NCI-H2107 (cell line): ENCODE measurements at regions not wholly inside any gene's neighbourhood (a gene's known extent, or its start where the extent isn't known, plus 50 kb on each side); places are given as distances from the start of the nearest gene placed in this dataset.
"Not testable (repeated sequence)": the region's sequence is repeated elsewhere in the genome, so short reads cannot be mapped to it uniquely, and the experiment has no call there.

Experiments used
- DNase-seq: peaks from one replicate; lab custom pipeline; 2025; lab: John Stamatoyannopoulos, UW

- no peak for DNase-seq
These were observed 121.2 kb upstream of the HES1 start for GRCh38 chr3:194014756-194015155.

DNA sequence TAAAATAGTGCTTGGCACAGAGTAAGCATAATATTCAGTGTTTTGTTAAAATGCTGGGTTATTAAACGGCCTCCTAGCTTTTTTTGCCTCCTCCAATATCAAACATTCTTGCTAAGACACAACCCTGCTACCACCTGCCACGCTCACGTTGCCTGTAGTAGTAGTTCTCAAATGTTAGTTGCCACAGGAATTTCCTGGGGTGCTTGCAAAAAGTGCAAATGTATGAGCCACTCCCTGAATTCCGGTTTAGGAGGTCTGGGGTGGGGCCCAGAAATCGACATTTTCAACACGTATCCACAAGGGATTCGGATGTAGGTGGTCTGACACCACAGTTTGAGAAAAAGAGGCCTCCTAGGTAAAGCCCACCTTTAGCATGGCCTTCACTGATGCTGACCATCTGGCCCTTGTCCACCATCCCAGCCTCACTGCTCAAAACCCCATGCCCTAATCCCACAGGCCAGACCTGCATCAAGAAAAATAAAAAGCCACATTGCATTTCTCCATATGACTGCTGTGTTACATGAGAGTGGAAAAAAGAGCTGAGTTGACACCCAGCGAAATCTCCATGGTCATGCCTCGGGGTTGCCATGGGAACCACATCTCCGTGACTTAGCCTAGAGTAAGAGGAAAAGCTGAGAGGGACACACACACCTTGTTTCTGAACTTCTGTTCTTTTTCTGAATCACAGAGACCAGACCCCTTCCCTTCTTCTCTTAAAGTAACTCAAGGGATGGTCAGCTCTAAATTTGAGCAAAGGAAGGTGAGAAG is 116.4 kb upstream of the HES1 start:
- DNase-seq: no peak

DNA sequence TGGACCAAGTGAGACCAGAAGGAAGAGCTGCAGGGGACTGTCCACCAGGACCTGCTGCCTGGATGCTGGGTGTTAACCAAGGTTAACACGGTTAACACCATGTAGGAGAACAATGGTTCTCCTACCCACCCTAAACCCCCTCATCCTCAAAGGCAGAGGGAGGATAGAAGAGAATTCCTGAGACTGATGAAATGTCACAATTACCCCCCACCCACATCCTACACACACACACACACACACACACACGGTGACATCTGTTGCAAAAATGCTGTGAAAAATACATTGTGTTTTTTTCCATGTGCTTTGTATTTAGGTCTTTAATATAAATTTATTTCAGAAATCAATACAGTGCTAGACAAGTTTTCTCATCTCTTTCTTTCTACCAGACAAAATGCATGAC is 113.9 kb upstream of the HES1 start:
- DNase-seq: no peak

GRCh38 chr3:194022816-194023215 is 113.1 kb upstream of the HES1 start:
- no peak for DNase-seq

DNA sequence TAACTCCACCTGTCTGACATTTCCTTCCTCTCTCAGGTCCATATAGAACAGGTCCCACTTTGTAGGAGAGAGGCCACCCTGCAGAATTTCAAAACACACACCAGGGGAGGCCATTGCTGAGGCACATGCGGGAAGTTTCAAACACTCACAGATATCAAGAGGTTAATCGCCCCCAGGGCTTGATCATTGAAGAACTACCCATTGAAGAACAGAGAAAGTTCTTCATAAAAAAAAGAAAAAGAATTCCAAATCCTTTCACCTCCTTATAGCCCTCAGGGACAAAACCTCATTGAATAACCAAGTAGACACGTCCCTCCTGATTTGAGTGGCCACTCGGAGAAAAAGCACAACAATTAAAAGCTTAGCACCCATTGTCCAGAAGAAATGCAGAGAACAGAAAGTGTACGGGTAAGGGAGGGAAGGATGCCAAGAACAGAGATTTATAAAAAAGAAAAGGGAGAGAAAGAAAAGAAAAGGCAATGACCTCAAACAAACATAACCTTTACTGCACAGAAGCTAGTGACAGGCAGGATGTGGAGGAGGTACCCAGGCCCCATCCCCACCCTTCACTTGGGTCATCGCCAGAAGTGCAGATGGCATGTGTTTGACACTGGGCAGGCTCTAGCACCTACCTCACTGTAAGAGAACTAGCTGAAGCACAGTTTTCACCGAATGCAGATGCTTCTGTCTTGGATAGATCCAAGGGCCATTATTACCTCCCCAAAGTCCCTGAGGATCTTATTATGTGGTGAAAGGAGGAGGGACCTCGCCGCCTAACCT is 112.3 kb upstream of the HES1 start:
- no peak for DNase-seq

DNA sequence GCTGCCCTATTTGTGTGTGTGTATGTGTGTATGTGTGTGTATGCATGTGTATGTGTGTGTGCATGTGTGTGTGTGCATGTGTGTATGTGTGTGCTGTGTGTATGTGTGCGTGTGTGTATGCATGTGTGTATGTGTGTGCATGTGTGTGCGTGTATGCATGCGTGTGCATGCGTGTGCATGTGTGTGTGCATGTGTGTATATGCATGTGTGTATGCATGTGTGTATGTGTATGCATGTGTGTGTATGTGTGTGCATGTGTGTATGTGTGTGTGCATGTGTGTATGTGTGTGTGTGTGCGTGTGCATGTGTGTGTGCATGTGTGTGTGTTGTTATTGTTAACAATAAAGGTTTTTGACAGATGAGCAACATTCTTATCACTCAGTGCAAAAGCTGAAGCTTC is 110.8 kb upstream of the HES1 start:
- no peak for DNase-seq

- DNase-seq: no peak
These were observed 110.0 kb upstream of the HES1 start for GRCh38 chr3:194025951-194026350.

DNA sequence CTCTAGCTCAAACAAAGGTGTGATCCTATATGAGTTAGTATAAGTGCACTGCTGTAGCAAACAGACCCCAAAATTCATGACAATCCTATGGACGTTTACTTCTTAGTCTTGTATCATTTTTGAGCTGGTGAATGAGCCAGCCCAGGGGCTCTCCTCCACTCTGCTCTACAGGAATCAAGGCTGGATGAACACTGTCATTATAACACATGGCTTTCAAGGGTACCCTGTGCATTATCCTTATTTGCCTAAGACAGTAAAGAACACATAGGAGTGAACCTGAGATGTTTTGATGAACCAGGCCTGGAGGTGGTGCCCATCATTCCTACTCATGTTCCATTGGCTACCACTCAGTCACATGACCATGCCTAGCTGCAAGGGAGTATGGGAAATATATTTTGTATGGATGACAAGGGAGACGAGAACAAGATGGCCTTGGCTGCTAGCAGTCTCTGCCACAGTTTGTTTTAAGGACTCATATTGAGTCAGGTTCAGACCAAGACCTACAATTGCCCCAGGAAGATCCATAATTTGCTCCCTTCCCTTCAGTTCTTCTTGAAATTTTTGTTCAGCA is 107.4 kb upstream of the HES1 start:
- no peak for DNase-seq

GRCh38 chr3:194029846-194030245 is 106.1 kb upstream of the HES1 start:
- no peak for DNase-seq

DNA sequence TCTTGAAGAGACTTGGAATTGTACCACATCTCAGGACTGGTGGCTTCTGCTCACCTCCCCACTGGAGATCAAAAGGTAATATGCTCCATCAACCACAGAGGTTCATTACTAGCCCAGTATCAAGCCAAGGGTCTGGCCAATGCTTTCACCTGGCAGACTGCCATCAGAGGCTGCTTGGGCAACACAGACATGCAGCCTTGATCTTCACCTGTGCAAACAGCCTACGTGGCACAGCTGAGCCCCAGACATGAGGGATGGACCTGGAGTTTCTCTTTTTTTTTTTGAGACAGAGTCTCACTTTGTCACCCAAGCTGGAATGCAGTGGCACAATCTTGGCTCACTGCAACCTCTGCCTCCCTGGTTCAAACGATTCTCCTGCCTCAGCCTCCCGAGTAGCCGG is 105.6 kb upstream of the HES1 start:
- DNase-seq: no peak

DNA sequence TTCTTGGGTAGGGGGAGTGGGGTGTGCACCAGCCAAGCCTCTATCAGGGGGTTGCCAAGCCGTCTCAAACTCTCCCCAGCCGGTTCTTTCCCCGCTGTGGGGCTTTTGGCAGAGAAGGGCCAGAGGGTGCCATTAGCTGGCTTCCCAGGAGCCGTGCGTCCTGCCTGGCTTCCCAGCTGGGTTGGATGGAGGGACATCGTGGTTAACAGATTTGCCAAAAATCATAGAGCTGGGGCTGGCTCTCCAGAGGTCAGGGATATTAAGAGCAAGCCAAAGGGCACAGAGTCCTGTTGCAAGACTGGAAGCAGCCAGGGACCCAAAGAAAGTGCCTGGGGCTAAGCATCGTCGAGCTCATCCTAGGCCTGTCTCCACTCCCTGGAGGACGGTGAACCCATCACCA is 104.6 kb upstream of the HES1 start:
- no peak for DNase-seq

DNA sequence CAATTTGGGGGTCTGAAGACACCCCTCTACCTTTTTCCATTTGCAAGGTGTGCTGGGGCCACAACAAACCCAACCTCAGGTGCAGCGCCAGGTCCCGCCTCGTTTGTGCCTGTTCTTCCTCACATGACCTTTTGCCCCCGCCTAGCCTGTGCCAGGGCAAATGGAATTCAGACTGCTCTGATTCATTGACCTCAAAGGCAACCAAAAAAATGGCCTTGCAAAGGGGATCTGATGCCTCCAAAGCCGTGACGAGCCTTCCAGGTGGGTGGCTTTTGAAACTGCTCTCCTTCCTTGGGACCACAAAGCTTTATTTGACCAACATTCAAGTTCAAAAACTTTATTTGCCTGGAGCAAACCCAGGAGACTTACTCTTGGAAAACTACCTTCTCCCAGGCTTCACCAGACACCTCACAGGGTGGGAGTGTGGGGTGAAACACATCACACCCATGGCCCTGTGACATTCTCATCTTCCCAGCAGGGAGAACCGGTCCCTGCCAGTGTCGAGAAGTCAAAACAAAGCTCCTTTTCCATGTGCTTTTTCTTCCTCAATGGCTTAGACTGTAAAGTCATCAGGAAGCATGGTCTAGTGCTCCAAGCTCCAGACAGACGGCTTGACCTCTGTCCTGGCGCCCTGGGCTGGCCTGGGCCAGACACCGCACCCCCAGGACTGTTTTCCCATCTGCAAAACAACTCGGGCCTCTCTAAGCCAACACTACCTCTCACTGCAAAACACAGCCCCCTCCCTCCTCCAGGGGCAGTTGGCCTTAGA is 103.9 kb upstream of the HES1 start:
- no peak for DNase-seq

DNA sequence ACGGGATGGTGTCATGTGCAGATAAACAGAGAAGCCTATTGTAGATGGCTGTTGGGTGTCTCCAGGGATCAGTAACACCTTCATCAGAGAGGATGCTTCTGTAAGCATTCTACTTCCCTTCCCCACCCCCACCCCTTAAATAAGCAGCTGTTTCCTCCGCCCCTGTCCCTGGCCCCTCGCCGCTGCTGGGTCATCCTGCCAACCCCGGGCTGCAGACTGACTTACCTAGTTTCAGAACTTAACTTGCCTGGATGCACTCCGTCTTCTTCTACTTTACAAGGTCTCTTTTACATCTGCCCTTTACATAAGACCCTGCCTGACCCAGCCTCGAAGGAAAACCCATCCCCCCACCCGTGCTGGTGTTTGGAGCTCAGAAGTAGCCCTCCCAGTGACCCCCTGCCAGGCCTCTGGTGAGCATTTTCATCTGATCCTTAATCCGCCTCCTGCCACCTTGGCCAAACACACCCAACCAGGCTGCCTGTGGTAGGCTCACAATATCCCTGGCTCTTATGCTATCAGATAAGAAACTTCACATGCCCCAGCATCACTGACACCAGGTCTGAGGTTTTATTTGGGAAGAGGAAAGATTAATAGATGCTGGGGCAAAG is 103.0 kb upstream of the HES1 start:
- no peak for DNase-seq

DNA sequence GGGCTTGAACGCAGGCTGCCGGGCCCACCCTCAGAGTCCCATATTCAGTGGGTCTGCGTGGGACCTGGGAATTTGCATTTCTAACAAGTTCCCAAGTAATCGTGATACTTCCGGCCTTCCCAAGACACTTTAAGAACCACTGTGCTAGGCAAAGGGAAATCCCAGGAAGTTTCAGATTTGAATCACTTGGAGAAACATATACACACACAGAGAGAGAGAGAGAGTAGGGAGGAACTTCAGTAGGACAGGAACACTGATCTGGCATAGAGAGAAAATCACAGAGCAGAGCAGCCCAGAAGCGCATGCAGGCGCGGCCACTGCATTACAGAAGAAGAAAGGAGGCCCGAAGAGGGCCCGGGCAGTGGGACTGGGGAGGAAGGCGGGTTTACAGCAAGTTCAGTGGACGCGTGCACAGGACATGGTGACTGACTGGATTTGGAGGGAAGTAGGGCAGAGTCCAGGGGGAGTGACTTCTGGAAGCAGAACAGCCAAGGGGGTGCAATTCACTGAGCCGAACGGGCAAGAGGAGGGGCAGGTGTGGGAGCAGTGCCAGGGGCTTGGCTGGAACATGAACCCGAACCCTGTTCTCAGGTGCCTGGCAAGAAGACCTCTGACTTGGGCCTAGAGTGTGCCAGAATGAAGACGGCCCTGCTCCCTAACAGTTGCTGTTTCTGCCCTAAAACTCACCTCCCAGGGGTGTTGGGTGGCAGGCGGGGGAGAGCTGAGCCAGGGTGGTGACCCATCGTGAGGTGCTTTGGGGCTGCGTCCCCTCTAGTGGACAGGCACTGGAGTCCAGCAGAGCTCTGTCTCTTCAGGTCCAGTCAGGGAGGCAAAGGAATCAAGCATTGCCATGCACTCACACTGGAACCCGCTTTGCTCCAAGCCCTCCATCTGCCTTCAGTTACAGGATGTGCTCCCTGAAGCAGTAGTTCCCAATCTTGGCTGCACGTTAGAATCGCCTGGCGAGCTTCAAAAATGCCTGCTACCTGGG is 101.3 kb upstream of the HES1 start:
- DNase-seq: no peak

DNA sequence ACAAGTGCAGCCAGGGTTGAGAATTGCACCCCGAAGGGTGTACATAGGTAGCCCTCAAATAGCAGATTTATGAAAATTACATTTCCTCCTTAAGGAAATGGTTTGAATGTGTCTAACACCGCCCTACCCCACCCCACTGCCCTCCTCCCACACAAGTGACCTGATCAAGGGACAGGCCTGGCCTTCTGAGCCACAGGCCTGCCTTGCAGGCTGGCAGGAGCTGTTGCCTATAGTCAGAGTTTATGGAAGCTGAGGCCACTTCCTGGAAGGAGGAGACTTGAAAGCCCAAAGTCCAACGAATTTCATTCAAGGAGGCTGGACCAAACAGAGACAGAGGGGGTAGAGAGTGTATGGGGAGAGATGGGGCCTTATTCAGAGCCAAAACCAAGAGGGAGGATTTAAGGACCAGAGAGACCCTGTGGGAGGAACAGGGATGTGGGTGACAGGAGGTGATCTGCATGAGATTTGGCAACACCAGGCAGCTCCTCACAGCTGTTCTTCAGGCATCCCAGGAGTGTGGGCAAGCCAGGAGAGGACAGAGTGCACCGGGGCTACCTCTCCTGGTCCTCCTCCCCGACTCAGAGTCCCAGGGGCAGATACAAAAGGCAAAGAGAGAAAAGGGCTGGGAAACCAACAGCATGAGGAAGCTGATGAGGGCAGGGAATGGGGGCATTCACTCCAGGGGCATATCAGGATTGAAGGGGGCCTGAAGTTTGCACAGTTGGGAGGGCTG is 100.4 kb upstream of the HES1 start:
- no peak for DNase-seq

- DNase-seq: no peak
These were observed 99.1 kb upstream of the HES1 start for GRCh38 chr3:194036842-194037241.

GRCh38 chr3:194038346-194038745 is 97.6 kb upstream of the HES1 start:
- not testable (repeated sequence) for DNase-seq

DNA sequence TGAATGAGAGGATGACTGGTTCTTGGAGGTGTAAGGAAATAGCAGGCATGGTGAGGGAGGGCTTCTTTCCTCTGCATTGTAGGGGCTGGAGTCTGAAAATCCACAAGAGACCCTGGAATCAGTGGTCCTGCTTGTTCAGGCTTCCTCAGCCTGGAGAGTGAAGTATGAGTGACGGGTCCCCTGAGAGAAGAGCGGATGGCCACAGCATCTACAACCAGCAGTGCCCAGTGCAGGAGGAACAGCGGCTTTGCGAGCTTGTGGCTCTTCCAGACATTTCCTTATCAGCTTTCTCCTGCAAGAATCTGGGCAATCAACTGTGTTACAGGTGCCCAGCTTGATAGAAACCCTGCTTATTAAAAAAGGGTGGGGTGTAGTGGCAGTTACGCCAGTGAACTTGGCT is 97.0 kb upstream of the HES1 start:
- no peak for DNase-seq

- DNase-seq: no peak
These were observed 95.3 kb upstream of the HES1 start for GRCh38 chr3:194040516-194041273.
